ENCODE measurements at regions not wholly inside any gene's neighbourhood (a gene's known extent, or its start where the extent isn't known, plus 50 kb on each side); places are given as distances from the start of the nearest gene placed in this dataset.

DNA sequence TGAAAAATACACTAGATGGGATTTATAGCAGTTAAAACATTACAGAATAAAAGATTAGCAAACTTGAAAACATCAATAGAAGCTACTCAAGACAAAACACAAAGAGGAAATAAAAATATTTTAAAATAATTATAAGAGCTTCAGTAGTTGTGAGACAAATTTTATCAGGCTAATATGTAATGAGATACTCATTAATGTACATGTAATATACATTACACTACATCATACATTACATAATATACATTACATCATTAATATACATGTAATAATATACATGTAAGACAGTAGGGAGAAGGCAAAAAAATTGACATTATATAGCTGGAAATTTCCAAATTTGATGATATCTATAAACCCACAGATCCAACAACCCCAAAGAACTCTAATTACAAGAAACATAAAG lies 249.4 kb upstream of the HMGA2 start:
- TF ChIP-seq CTCF (IDR thresholded peaks at IDR 0.05), result no peak
- TF ChIP-seq POLR2A (IDR thresholded peaks at IDR 0.05), result no peak
